ENCODE measurements at regions not wholly inside any gene's neighbourhood (a gene's known extent, or its start where the extent isn't known, plus 50 kb on each side); places are given as distances from the start of the nearest gene placed in this dataset.
"Not testable (repeated sequence)": the region's sequence is repeated elsewhere in the genome, so short reads cannot be mapped to it uniquely, and the experiment has no call there.

- Histone ChIP-seq H3K14ac (replicated peaks; ENCODE audit: low read depth, low read length) (no peak overlapping the region), H2BK20ac (ENCODE audit: low read depth, low read length) (no peak overlapping the region), H2BK15ac (ENCODE audit: low read depth, low read length) (no peak overlapping the region), H3K4me3 (ENCODE audit: insufficient read depth, low read depth, low read length) (no peak overlapping the region), H3K36me3 (ENCODE audit: control insufficient read depth, insufficient read depth, low read length) (no peaks in the 10 kb centered on the region), H2BK5ac (ENCODE audit: low read depth, low read length, poor library complexity, severe bottlenecking) (no peak overlapping the region), H3K27me3 (ENCODE audit: control insufficient read depth, insufficient read depth, low read length) (no peaks in the 10 kb centered on the region), H3K4me2 (ENCODE audit: low read depth, low read length) (no peak overlapping the region), H3K9ac (ENCODE audit: low read depth, low read length) (no peak overlapping the region), H4K5ac (ENCODE audit: low read depth, low read length) (no peak overlapping the region), H3K9me1 (ENCODE audit: insufficient read depth, low read length) (no peaks in the 10 kb centered on the region), H4K8ac (ENCODE audit: low read depth in 2 of 2, low read length in 2 of 2) (no peak overlapping the region), H3K18ac (ENCODE audit: low read depth, low read length) (no peak overlapping the region), H3K23ac (ENCODE audit: low read depth, low read length) (no peak overlapping the region), H3K79me1 (ENCODE audit: low read depth in 1 of 2, low read length in 2 of 2) (no peaks in the 10 kb centered on the region), H4K91ac (ENCODE audit: insufficient read depth, low read depth, low read length) (no peak overlapping the region), H3K9me3 (ENCODE audit: control insufficient read depth, insufficient read depth, low read length) (no peaks in the 10 kb centered on the region), H3K4me1 (ENCODE audit: control insufficient read depth, insufficient read depth, low read length) (peaks cover 3% of the 10 kb centered on the region; the same call in 1 of the 2 replicates), H3K27ac (ENCODE audit: insufficient read depth, low read length) (no peak overlapping the region), H4K20me1 (ENCODE audit: insufficient read depth, low read length) (no peaks in the 10 kb centered on the region), H3K4ac (ENCODE audit: low read depth, low read length) (no peak overlapping the region), H2AFZ (replicated peaks; ENCODE audit: low read length, poor library complexity) (no peak overlapping the region), H2AK5ac (ENCODE audit: low read depth, low read length) (no peak overlapping the region), H2AK9ac (replicated peaks; ENCODE audit: low read depth, low read length, poor library complexity) (no peak overlapping the region), H3K56ac (ENCODE audit: extremely low read depth, insufficient read depth, low read length) (no peak overlapping the region), H2BK120ac (ENCODE audit: low read depth, low read length) (no peak overlapping the region)
- DNase-seq (no peak), ATAC-seq (ENCODE audit: low read depth) (no peak)
- intact Hi-C loops (cut with micrococcal nuclease): no loop called here
- no CpG with 5 or more reads among the region's 3 CpGs for WGBS, 2 experiments (ENCODE audit: extremely low coverage in 2 of 2, insufficient read length in 1 of 2)
- in situ Hi-C loops (cut with MboI; ENCODE audit: low sequenced_read_pairs): no loop called here
- CTCF ChIA-PET: no interaction called here
- POLR2A ChIA-PET (ENCODE audit: unreplicated experiment): no interaction called here
- TF ChIP-seq ELK1 (IDR thresholded peaks at IDR 0.05; ENCODE audit: borderline replicate concordance, low read depth, low read length) (no peak), NFE2L2 (IDR thresholded peaks at IDR 0.05; ENCODE audit: low read depth, low read length) (no peak), RFX5 (IDR thresholded peaks at IDR 0.05; ENCODE audit: low read depth, low read length) (no peak), CHD1 (IDR thresholded peaks at IDR 0.05; ENCODE audit: low read depth, low read length) (no peak), MXI1 (IDR thresholded peaks at IDR 0.05; ENCODE audit: borderline replicate concordance, low read depth, low read length) (no peak), MAZ (IDR thresholded peaks at IDR 0.05; ENCODE audit: borderline replicate concordance, low read depth, low read length) (no peak), RCOR1 (IDR thresholded peaks at IDR 0.05; ENCODE audit: insufficient replicate concordance, low read length) (no peak)
- dilution Hi-C loops (cut with HindIII; ENCODE audit: low sequenced_read_pairs, unreplicated experiment): no loop called here
- BruUV-seq (replicated peaks): no TSS peak
Measured at GRCh38 chr17:71447644-71448043, 673.2 kb upstream of the SOX9 start.

GRCh38 chr17:71450657-71451056 lies 670.2 kb upstream of the SOX9 start:
- H3K9me1 ChIP-seq (ENCODE audit: insufficient read depth, low read length); H3K9ac ChIP-seq (ENCODE audit: low read depth, low read length); ATAC-seq (ENCODE audit: low read depth); H4K20me1 ChIP-seq (ENCODE audit: insufficient read depth, low read length); dilution Hi-C loops (cut with HindIII; ENCODE audit: low sequenced_read_pairs, unreplicated experiment); H2BK20ac ChIP-seq (ENCODE audit: low read depth, low read length); H2BK15ac ChIP-seq (ENCODE audit: low read depth, low read length); H2AFZ ChIP-seq (replicated peaks; ENCODE audit: low read length, poor library complexity); CTCF ChIA-PET; BruUV-seq (replicated peaks); H3K56ac ChIP-seq (ENCODE audit: extremely low read depth, insufficient read depth, low read length); H4K91ac ChIP-seq (ENCODE audit: insufficient read depth, low read depth, low read length); H2BK5ac ChIP-seq (ENCODE audit: low read depth, low read length, poor library complexity, severe bottlenecking); H4K5ac ChIP-seq (ENCODE audit: low read depth, low read length); DNase-seq; H3K18ac ChIP-seq (ENCODE audit: low read depth, low read length); H2BK120ac ChIP-seq (ENCODE audit: low read depth, low read length); H3K4ac ChIP-seq (ENCODE audit: low read depth, low read length); H3K4me2 ChIP-seq (ENCODE audit: low read depth, low read length); POLR2A ChIA-PET (ENCODE audit: unreplicated experiment); H3K79me1 ChIP-seq (ENCODE audit: low read depth in 1 of 2, low read length in 2 of 2); H3K27me3 ChIP-seq (ENCODE audit: control insufficient read depth, insufficient read depth, low read length); intact Hi-C loops (cut with micrococcal nuclease); H3K27ac ChIP-seq (ENCODE audit: insufficient read depth, low read length); H2AK9ac ChIP-seq (replicated peaks; ENCODE audit: low read depth, low read length, poor library complexity); H3K14ac ChIP-seq (replicated peaks; ENCODE audit: low read depth, low read length); H2AK5ac ChIP-seq (ENCODE audit: low read depth, low read length); H3K4me3 ChIP-seq (ENCODE audit: insufficient read depth, low read depth, low read length); H3K9me3 ChIP-seq (ENCODE audit: control insufficient read depth, insufficient read depth, low read length); H3K36me3 ChIP-seq (ENCODE audit: control insufficient read depth, insufficient read depth, low read length); H4K8ac ChIP-seq (ENCODE audit: low read depth in 2 of 2, low read length in 2 of 2); H3K4me1 ChIP-seq (ENCODE audit: control insufficient read depth, insufficient read depth, low read length); H3K23ac ChIP-seq (ENCODE audit: low read depth, low read length): not testable (repeated sequence)
- no CpG with 5 or more reads among the region's 2 CpGs for WGBS, 2 experiments (ENCODE audit: extremely low coverage in 2 of 2, insufficient read length in 1 of 2)
- in situ Hi-C loops (cut with MboI; ENCODE audit: low sequenced_read_pairs): loop anchor here (25.0 kb wide), 1 partner anchor 663 kb away; no protein-coding TSS in a partner anchor

All from IMR-90 (cell line).